K562 (cell line): ENCODE measurements at regions not wholly inside any gene's neighbourhood (a gene's known extent, or its start where the extent isn't known, plus 50 kb on each side); places are given as distances from the start of the nearest gene placed in this dataset.
"Not testable (repeated sequence)": the region's sequence is repeated elsewhere in the genome, so short reads cannot be mapped to it uniquely, and the experiment has no call there.

Source experiments
- ATAC-seq: fragments of 200-7000 bp; cut with Tn5 transposase; 3 replicates; pipeline ENCODE4 v1.9.1; 2020; ENCODE audit warnings: moderate library complexity
- BruUV-seq: library from RNA; stranded (reverse); fragments of 400-500 nt; replicated peaks from 2 replicates; lab custom pipeline; 2021; lab: Mats Ljungman, UMichigan
- CTCF ChIA-PET: fragments of 300-600 bp; formaldehyde crosslinking; extraction: SDS; loops from one replicate; lab custom pipeline; 2021; ENCODE audit warnings: low intra/inter-chr PET ratio; lab: Yijun Ruan, JAX
- POLR2A ChIA-PET: fragments of 300-600, 350-650 bp; sonication (Branson Sonifier 250); formaldehyde crosslinking; extraction: SDS; loops from one replicate; lab custom pipeline; 2021; ENCODE audit warnings: antibody characterized with exemption, inconsistent platforms; lab: Yijun Ruan, JAX
- DNase-seq, 4 experiments: peaks; one replicate each; pipeline versions ENCODE4 v3.0.0 to v3.0.0-alpha.2; 2011 to 2018; ENCODE audit warnings: low spot score in 3 of 4, mixed read lengths in 3 of 4; ENCODE audit errors: extremely low read depth in 1 of 4
- FAIRE-seq: peaks from 2 replicates; lab custom pipeline; 2011; peaks lifted over from hg19 to GRCh38; lab: Jason Lieb, UNC
- H2AFZ ChIP-seq: 2 replicates; pipeline ENCODE4 v1.6.0; 2011; ENCODE audit warnings: low read depth, low read length, control low read depth, inconsistent platforms
- H3K27ac ChIP-seq: fragments of 200-600 bp; 3 replicates; pipeline ENCODE4 v1.8.0; 2011; ENCODE audit warnings: low read depth, mild to moderate bottlenecking, control low read depth, inconsistent platforms, low read length, moderate library complexity, mixed read lengths; ENCODE audit errors: extremely low read depth
- H3K27me3 ChIP-seq, 2 experiments: fragments of 300-600 bp in 1 of 2; 2 replicates in 1 of 2; 3 replicates in 1 of 2; pipeline versions ENCODE4 v1.6.0 to v1.8.0; 2011; ENCODE audit warnings: inconsistent platforms in 2 of 2, low read length in 2 of 2, mild to moderate bottlenecking in 1 of 2, mixed read lengths in 1 of 2, moderate library complexity in 1 of 2; ENCODE audit not compliant: control insufficient read depth in 2 of 2, insufficient read depth in 2 of 2
- H3K36me3 ChIP-seq: fragments of 300-600 bp; 3 replicates; pipeline ENCODE4 v1.8.0; 2011; ENCODE audit warnings: mild to moderate bottlenecking, low read length, inconsistent platforms; ENCODE audit not compliant: control insufficient read depth, insufficient read depth
- H3K4me1 ChIP-seq, 2 experiments: fragments of 200-600 bp in 1 of 2; replicated peaks in 1 of 2; 2 replicates in 1 of 2; 3 replicates in 1 of 2; pipeline versions ENCODE4 v1.5.1 to v1.8.0; 2011; ENCODE audit warnings: inconsistent platforms in 2 of 2, low read length in 2 of 2, mild to moderate bottlenecking in 1 of 2, mixed read lengths in 1 of 2, moderate library complexity in 1 of 2; ENCODE audit not compliant: control insufficient read depth in 2 of 2, insufficient read depth in 2 of 2
- H3K4me2 ChIP-seq: 2 replicates; pipeline ENCODE4 v1.6.1; 2011; ENCODE audit warnings: low read length, control low read depth, inconsistent platforms, mixed read lengths; ENCODE audit not compliant: insufficient read depth
- H3K4me3 ChIP-seq: fragments of 200-600 bp; sonication (generic), shearing (Covaris generic); 2 replicates; pipeline ENCODE4 v1.5.1; 2016; ENCODE audit warnings: control low read depth, inconsistent platforms
- H3K79me2 ChIP-seq: fragments of 200-600 bp; 3 replicates; pipeline ENCODE4 v1.8.0; 2011; ENCODE audit warnings: low read length, inconsistent platforms; ENCODE audit not compliant: control insufficient read depth, insufficient read depth
- H3K9ac ChIP-seq, 2 experiments: 2 replicates each; pipeline versions ENCODE4 v1.6.0 to v1.6.1; 2011; ENCODE audit warnings: low read depth in 2 of 2, low read length in 2 of 2, control low read depth in 1 of 2, inconsistent platforms in 1 of 2, mild to moderate bottlenecking in 1 of 2, mixed read lengths in 1 of 2; ENCODE audit not compliant: insufficient read depth in 1 of 2
- H3K9me1 ChIP-seq: one replicate; pipeline ENCODE4 v1.6.0; 2011; ENCODE audit warnings: inconsistent platforms, mild to moderate bottlenecking, low read length, moderate library complexity; ENCODE audit not compliant: control insufficient read depth, insufficient read depth
- H3K9me3 ChIP-seq: replicated peaks from 2 replicates; pipeline ENCODE4 v1.5.1; 2011; ENCODE audit warnings: low read depth, low read length, inconsistent platforms; ENCODE audit not compliant: control insufficient read depth, insufficient read depth
- H4K20me1 ChIP-seq: replicated peaks from 2 replicates; pipeline ENCODE4 v1.6.1; 2011; ENCODE audit warnings: low read length, inconsistent platforms, mixed read lengths; ENCODE audit not compliant: control insufficient read depth, insufficient read depth
- WGBS: fragments of 100-300 bp; shearing (Covaris generic); methylation state at CpG from one replicate; pipeline ENCODE4 v1.1.6; 2016; ENCODE audit warnings: low coverage, mixed read lengths; ENCODE audit not compliant: insufficient coverage; ENCODE audit errors: missing lambda C conversion rate; 5-methylcytosine and 5-hydroxymethylcytosine counted together
- in situ Hi-C: fragments of 300-500 bp; cut with MboI; formaldehyde crosslinking; loops from 4 replicates; pipeline ENCODE4 v1.15.0; 2018; ENCODE audit warnings: inconsistent platforms, mixed read lengths
- intact Hi-C: fragments of 100-400 bp; cut with micrococcal nuclease; formaldehyde crosslinking; loops from 2 replicates; pipeline ENCODE4 v1.14.2; 2022

- POLR2A ChIA-PET, H3K36me3 ChIP-seq, in situ Hi-C loops, H3K79me2 ChIP-seq, BruUV-seq, H3K4me1 ChIP-seq, H3K9me1 ChIP-seq, H3K27me3 ChIP-seq, DNase-seq, ATAC-seq, H2AFZ ChIP-seq, H3K9ac ChIP-seq, H3K9me3 ChIP-seq, H3K4me2 ChIP-seq, H4K20me1 ChIP-seq, CTCF ChIA-PET, H3K4me3 ChIP-seq, H3K27ac ChIP-seq, intact Hi-C loops, FAIRE-seq: not testable (repeated sequence)
- 92% methylated on average over 10 of the region's 16 CpGs for WGBS
Measured at GRCh38 chr17:64794548-64795274, 124.6 kb downstream of the LRRC37A3 start.

- H3K27ac ChIP-seq, intact Hi-C loops, DNase-seq, H3K4me3 ChIP-seq, H3K9me1 ChIP-seq, H2AFZ ChIP-seq, in situ Hi-C loops, H3K9ac ChIP-seq, FAIRE-seq, H3K4me1 ChIP-seq, H3K4me2 ChIP-seq, H4K20me1 ChIP-seq, ATAC-seq, H3K36me3 ChIP-seq, H3K9me3 ChIP-seq, H3K27me3 ChIP-seq, CTCF ChIA-PET, BruUV-seq, POLR2A ChIA-PET, H3K79me2 ChIP-seq: not testable (repeated sequence)
- WGBS, result 88% methylated on average over 4 of the region's 4 CpGs
Measured at GRCh38 chr17:64794113-64794512, 125.2 kb downstream of the LRRC37A3 start.
